ENCODE measurements at regions not wholly inside any gene's neighbourhood (a gene's known extent, or its start where the extent isn't known, plus 50 kb on each side); places are given as distances from the start of the nearest gene placed in this dataset.

- FAIRE-seq (no peak), DNase-seq (ENCODE audit: insufficient read length, low spot score) (no peak)
These were observed 268.2 kb downstream of the SH3GL2 start for GRCh38 chr9:17846948-17847655.

- no peak for DNase-seq (ENCODE audit: insufficient read length, low spot score)
- no peak for FAIRE-seq
These were observed 269.0 kb downstream of the SH3GL2 start for GRCh38 chr9:17847908-17848307.

DNA sequence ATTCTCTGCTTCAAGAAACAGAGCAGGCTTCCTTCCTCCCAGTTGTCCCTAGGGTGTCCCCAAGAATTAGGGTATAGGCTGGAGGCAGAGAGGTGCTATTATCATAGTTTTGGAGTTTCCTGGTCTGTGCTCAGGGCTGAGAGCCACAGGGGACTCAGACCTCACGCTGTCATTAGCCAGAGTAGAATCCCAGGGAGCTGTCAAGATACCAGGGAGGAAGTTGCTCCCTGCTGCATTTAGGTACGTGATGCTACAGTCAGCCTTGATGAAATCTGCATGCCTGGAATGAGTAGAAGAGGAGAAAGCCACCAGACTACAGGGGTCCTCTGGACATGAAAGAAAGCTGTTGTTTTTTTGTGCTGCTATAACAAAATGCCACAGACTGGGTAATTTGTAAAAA lies 273.2 kb downstream of the SH3GL2 start:
- DNase-seq (ENCODE audit: insufficient read length, low spot score) (no peak), FAIRE-seq (no peak)

DNA sequence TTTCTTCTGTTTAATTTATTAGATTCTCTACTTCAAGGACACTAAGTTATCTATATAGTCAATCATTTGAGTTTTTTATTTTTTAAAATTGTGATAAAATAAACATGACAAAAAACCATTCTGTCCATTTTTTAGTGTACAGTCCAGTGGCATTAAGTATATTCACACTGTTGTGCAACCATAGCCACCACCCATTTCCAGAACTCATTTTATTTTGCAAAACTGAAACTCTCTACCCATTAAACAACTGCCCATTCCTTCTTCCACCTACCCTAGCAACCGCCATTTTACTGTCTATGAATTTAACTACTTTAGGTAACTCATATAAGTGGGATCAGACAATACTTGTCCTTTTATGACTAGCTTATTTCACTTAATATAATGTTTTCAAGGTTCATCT lies 275.6 kb downstream of the SH3GL2 start:
- FAIRE-seq, result no peak

GRCh38 chr9:17856995-17857394 lies 278.1 kb downstream of the SH3GL2 start:
- FAIRE-seq, result no peak
- DNase-seq (ENCODE audit: insufficient read length, low spot score), result no peak

More for the DNA sequence above, 275.6 kb downstream of the SH3GL2 start:
- no peak for DNase-seq (ENCODE audit: insufficient read length, low spot score)

DNA sequence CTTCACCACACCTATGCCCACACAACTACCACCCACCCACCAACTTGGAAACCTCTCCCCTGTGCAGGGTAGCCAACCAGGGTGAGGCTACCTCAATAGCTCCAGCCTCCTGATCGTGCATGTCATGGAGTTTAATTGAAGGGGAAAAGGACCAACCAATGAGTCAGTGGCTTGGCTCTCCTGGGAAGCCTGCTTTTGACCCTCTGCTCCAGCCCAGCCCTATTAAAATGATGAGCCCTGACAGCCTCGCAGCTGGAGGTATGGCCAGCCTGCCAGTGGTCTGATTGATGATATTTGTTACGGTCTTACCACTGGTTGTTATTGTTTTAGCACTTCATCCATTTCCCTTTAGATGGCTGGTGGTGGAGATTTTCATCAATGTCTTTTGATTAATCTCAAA lies 280.4 kb downstream of the SH3GL2 start:
- no peak for FAIRE-seq
- DNase-seq (ENCODE audit: insufficient read length, low spot score), result no peak

- FAIRE-seq (no peak), DNase-seq (ENCODE audit: insufficient read length, low spot score) (no peak)
These were observed 281.1 kb downstream of the SH3GL2 start for GRCh38 chr9:17859987-17860386.

GRCh38 chr9:17862101-17862500 lies 283.2 kb downstream of the SH3GL2 start:
- FAIRE-seq (no peak), DNase-seq (ENCODE audit: insufficient read length, low spot score) (no peak)

DNA sequence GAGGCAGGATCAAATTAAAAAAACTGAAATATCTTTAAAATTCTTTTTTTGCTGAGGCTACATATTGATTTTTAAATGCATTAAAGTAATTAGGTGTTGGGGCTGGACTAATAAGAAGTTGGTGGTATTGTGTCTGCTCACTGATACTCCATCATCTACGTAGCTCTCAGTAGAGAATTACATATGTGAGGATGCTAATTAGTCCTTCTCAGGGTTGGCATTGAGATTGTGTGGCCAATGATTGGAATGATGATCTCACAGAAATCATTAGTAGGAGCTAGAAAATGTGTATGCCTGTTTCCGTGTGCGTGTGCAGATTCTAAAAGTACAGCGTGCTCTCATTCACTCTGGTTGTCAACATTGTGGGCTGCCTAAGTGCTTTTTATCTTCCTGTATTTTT lies 283.8 kb downstream of the SH3GL2 start:
- DNase-seq (ENCODE audit: insufficient read length, low spot score), result no peak
- FAIRE-seq, result no peak

- no peak for DNase-seq (ENCODE audit: insufficient read length, low spot score)
- no peak for FAIRE-seq
These were observed 284.5 kb downstream of the SH3GL2 start for GRCh38 chr9:17863213-17863883.

- FAIRE-seq (no peak), DNase-seq (ENCODE audit: insufficient read length, low spot score) (no peak)
These were observed 285.1 kb downstream of the SH3GL2 start for GRCh38 chr9:17863924-17864323.

DNA sequence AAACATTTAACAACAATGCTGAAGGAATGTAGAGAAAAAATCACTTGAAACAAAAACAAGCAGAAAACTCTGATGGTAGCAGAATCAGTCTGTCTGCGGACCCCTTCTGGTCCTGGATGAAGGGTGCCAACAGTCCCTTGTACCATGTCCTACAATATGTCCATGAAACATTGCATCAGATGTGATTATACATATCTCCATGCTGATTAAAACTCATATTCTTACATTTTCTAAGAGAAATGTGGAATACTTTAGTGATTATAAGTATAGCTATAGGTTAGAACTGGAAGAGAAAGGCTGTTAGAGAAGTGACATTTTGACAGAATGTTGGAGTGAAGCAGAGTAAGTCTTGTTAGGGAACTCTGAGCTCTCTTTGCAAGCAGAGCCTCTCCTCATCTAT lies 286.1 kb downstream of the SH3GL2 start:
- DNase-seq (ENCODE audit: insufficient read length, low spot score), result no peak
- no peak for FAIRE-seq

DNA sequence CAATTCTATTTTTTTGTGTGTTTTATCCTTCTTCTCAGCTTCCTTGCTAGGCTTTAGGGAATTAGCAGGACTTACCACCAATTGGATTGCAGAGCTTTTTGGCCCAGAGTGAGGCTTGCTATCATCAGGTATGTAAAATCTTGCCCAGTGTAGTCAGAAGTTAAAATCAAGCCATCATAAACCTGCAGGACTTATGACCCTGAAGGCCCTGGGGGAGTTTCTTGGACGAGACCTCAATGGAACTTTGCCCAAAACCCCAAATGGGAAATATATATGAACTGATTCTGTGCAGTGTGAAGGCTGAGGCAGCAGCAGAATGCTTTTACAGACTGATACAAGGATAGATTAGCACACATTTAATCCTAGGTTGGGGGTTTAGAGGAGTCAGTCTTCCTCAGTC lies 287.0 kb downstream of the SH3GL2 start:
- FAIRE-seq, result no peak

DNA sequence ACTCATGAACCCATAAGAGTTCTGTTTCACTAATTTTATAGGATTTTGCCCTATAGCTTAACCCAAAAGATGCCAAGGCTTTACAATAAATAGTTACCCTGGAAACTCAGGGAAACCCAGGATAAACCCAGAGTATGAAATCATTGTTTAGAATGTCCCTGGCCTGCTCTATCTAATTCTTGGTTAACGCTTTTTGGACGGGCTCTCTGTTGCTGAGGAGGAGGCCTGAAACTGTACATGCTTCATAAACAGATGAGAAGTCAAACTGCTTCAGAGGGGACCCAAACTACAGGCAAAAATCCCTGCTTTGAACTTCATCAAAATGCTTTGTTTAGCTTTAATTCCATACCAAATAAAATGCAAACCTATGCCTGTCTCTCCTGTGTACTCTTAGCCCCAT lies 291.9 kb downstream of the SH3GL2 start:
- FAIRE-seq (no peak), DNase-seq (ENCODE audit: insufficient read length, low spot score) (no peak)

More for the DNA sequence above, 287.0 kb downstream of the SH3GL2 start:
- no peak for DNase-seq (ENCODE audit: insufficient read length, low spot score)

GRCh38 chr9:17871213-17871890 lies 292.5 kb downstream of the SH3GL2 start:
- DNase-seq (ENCODE audit: insufficient read length, low spot score) (no peak), FAIRE-seq (no peak)

GRCh38 chr9:17875886-17876285 lies 297.0 kb downstream of the SH3GL2 start:
- no peak for DNase-seq (ENCODE audit: insufficient read length, low spot score)
- no peak for FAIRE-seq

GRCh38 chr9:17876687-17877086 lies 297.8 kb downstream of the SH3GL2 start:
- no peak for DNase-seq (ENCODE audit: insufficient read length, low spot score)
- FAIRE-seq, result no peak

DNA sequence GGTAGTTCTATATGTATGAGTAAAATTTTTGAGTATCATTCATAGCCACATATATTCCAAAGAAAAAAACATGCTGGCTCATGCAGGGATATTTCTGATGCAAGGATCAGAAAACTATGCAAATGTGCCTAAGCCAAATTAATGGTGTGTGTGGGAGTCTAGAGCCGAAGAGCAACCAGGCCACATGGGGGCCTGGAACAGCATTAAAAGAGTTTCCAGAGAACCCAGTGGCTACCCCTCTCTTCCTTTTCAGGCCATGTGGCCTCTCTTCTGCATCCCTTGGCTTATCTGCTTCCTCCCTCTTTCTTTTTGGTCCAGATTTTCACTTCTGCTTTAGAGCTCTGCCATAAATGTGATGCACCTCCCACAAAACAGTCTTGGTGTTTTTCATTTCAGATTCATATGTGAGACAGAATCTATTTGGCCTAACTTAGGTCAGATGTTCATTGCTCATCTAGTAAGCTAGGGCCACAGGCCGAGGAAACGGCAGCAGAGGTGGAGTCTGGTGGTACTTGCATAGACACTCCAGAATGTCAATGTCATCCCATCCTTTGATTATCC lies 300.0 kb downstream of the SH3GL2 start:
- FAIRE-seq (no peak), DNase-seq (ENCODE audit: insufficient read length, low spot score) (no peak)

- FAIRE-seq (no peak), DNase-seq (ENCODE audit: insufficient read length, low spot score) (no peak)
These were observed 302.5 kb downstream of the SH3GL2 start for GRCh38 chr9:17881371-17881770.

GRCh38 chr9:17882688-17883594 lies 304.1 kb downstream of the SH3GL2 start:
- FAIRE-seq, result no peak

GRCh38 chr9:17888066-17888465 lies 309.2 kb downstream of the SH3GL2 start:
- DNase-seq (ENCODE audit: insufficient read length, low spot score), result no peak

More at GRCh38 chr9:17882688-17883594, 304.1 kb downstream of the SH3GL2 start:
- no peak for DNase-seq (ENCODE audit: insufficient read length, low spot score)

More at GRCh38 chr9:17888066-17888465, 309.2 kb downstream of the SH3GL2 start:
- no peak for FAIRE-seq

Measured in HTR-8/SVneo (cell line).